Natural killer cell (primary cell): ENCODE measurements at regions not wholly inside any gene's neighbourhood (a gene's known extent, or its start where the extent isn't known, plus 50 kb on each side); places are given as distances from the start of the nearest gene placed in this dataset.

Experiments used
- ATAC-seq, 3 donors: fragments of 150-1000 bp in 2 of 3; fragments of 200-7000 bp in 1 of 3; cut with Tn5 transposase; 1 replicate in 1 of 3; 2 replicates in 2 of 3; pipeline ENCODE4 v1.10.0; 2021; ENCODE audit warnings: mild to moderate bottlenecking in 2 of 3, moderate library complexity in 2 of 3
- DNase-seq, 2 donors: peaks; one replicate each; pipeline versions ENCODE4 v3.0.0 to v3.0.0-alpha.2; 2013 to 2021; ENCODE audit warnings: mixed read lengths in 1 of 2
- H3K27ac ChIP-seq: one replicate; pipeline ENCODE4 v1.5.1; 2013; ENCODE audit warnings: mild to moderate bottlenecking, low read length
- H3K27me3 ChIP-seq: one replicate; pipeline ENCODE4 v1.6.1; 2013; ENCODE audit warnings: low read length; ENCODE audit not compliant: control insufficient read depth, insufficient read depth
- H3K36me3 ChIP-seq: one replicate; pipeline ENCODE4 v1.6.1; 2013; ENCODE audit warnings: low read length; ENCODE audit not compliant: control insufficient read depth, insufficient read depth
- H3K4me1 ChIP-seq: one replicate; pipeline ENCODE4 v1.6.1; 2013; ENCODE audit warnings: low read length; ENCODE audit not compliant: control insufficient read depth, insufficient read depth
- H3K4me3 ChIP-seq: one replicate; pipeline ENCODE4 v1.5.1; 2013; ENCODE audit warnings: low read length
- H3K9me3 ChIP-seq: one replicate; pipeline ENCODE4 v1.6.1; 2013; ENCODE audit warnings: low read length; ENCODE audit not compliant: control insufficient read depth, insufficient read depth
- H3K27ac Mint-ChIP-seq, 2 donors: one replicate each; pipeline ENCODE4 v1.8.0; 2022; ENCODE audit warnings: mild to moderate bottlenecking in 2 of 2, mixed read lengths in 2 of 2, moderate library complexity in 1 of 2
- H3K27me3 Mint-ChIP-seq, 2 donors: one replicate each; pipeline ENCODE4 v1.8.0; 2022; ENCODE audit warnings: low read depth in 2 of 2, mixed read lengths in 2 of 2
- H3K36me3 Mint-ChIP-seq: one replicate; pipeline ENCODE4 v1.8.0; 2022; ENCODE audit warnings: mixed read lengths
- H3K4me1 Mint-ChIP-seq, 2 donors: one replicate each; pipeline ENCODE4 v1.8.0; 2022; ENCODE audit warnings: mixed read lengths in 2 of 2
- H3K4me3 Mint-ChIP-seq: one replicate; pipeline ENCODE4 v1.8.0; 2022; ENCODE audit warnings: mild to moderate bottlenecking, moderate library complexity, mixed read lengths
- H3K9me3 Mint-ChIP-seq, 2 donors: one replicate each; pipeline ENCODE4 v1.8.0; 2022; ENCODE audit warnings: mixed read lengths in 2 of 2
- WGBS: methylation state at CpG from one replicate; pipeline ENCODE4 v1.1.7; 2013; ENCODE audit warnings: missing lambda C conversion rate; ENCODE audit not compliant: insufficient coverage; 5-methylcytosine and 5-hydroxymethylcytosine counted together
- intact Hi-C: fragments of 100-400 bp; cut with micrococcal nuclease; formaldehyde crosslinking; loops from one replicate; pipeline ENCODE4 v1.14.2; 2022
- TF ChIP-seq, protein P1 (sequence below): fragments of 200-600 bp; IDR thresholded peaks from one replicate; pipeline ENCODE4 v1.8.0; 2022; ENCODE audit warnings: antibody characterized with exemption

DNA sequence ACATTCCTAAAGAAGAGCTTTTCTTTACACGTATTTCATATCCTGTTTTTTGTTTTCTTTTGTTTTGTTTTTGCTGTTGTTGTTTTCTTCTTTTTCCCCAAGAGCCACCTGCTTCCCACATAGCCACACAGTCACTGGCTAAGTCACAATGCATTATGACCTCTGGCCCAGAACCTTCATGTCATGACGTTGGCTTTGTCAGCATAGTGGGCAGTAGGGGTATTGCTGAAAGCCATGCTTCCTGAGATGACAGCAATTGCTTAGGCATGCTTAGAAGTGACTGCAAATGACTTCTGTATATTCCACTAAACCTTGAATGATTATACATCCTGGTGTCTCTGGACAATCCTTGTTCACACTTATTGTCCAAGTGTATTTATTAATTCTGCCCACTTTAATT is 375.8 kb downstream of the TAF11L14 start:
- H3K36me3 ChIP-seq: no peaks in the 10 kb centered on the region
- TF ChIP-seq, protein P1, sequence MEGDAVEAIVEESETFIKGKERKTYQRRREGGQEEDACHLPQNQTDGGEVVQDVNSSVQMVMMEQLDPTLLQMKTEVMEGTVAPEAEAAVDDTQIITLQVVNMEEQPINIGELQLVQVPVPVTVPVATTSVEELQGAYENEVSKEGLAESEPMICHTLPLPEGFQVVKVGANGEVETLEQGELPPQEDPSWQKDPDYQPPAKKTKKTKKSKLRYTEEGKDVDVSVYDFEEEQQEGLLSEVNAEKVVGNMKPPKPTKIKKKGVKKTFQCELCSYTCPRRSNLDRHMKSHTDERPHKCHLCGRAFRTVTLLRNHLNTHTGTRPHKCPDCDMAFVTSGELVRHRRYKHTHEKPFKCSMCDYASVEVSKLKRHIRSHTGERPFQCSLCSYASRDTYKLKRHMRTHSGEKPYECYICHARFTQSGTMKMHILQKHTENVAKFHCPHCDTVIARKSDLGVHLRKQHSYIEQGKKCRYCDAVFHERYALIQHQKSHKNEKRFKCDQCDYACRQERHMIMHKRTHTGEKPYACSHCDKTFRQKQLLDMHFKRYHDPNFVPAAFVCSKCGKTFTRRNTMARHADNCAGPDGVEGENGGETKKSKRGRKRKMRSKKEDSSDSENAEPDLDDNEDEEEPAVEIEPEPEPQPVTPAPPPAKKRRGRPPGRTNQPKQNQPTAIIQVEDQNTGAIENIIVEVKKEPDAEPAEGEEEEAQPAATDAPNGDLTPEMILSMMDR: no peak
- H3K9me3 ChIP-seq: peaks cover 2% of the 10 kb centered on the region
- H3K4me1 Mint-ChIP-seq: no peaks in the 10 kb centered on the region
- WGBS: 73% methylated on average over 1 of the region's 2 CpGs
- H3K4me1 ChIP-seq: no peaks in the 10 kb centered on the region
- no peaks in the 10 kb centered on the region for H3K27me3 Mint-ChIP-seq
- H3K9me3 Mint-ChIP-seq: peaks cover 7 to 17% of the 10 kb centered on the region in 2 donors
- intact Hi-C loops: no loop called here
- no peak overlapping the region for H3K27ac ChIP-seq
- no peak overlapping the region for H3K4me3 Mint-ChIP-seq
- no peak for ATAC-seq
- no peak for DNase-seq
- H3K36me3 Mint-ChIP-seq: no peaks in the 10 kb centered on the region
- H3K4me3 ChIP-seq: no peak overlapping the region
- H3K27me3 ChIP-seq: no peaks in the 10 kb centered on the region
- H3K27ac Mint-ChIP-seq: no peak overlapping the region

DNA sequence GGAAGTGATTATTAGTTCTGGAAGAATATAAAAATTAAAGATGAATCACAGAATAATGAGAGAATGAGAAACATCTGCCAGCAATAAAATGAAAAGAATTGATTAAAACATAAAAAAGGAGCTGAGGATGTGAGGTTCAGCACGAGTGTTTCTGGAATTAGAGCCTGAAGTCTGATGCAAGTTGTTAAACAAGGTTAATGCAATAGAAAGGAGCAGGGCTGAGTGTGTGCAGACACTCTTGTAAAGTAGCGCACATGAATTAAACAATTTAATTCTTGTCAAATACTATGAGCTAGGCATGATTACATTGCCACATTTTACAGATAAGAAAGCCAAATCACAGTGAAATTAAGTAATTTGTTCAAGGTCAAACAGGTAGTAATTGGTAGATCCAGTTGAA is 384.2 kb downstream of the TAF11L14 start:
- Histone ChIP-seq H3K4me3 (no peak overlapping the region), H3K27ac (no peak overlapping the region), H3K27me3 (no peaks in the 10 kb centered on the region), H3K9me3 (no peaks in the 10 kb centered on the region), H3K36me3 (no peaks in the 10 kb centered on the region), H3K4me1 (no peaks in the 10 kb centered on the region)
- no peaks in the 10 kb centered on the region for H3K4me1 Mint-ChIP-seq
- DNase-seq (no peak), ATAC-seq (no peak)
- no peaks in the 10 kb centered on the region for H3K27me3 Mint-ChIP-seq
- no peak overlapping the region for H3K27ac Mint-ChIP-seq
- peaks cover 8 to 18% of the 10 kb centered on the region in 2 donors for H3K9me3 Mint-ChIP-seq
- TF ChIP-seq, protein P1: no peak
- peaks cover 8% of the 10 kb centered on the region for H3K36me3 Mint-ChIP-seq
- H3K4me3 Mint-ChIP-seq: no peak overlapping the region
- intact Hi-C loops: no loop called here
- 79% methylated on average over 2 of the region's 2 CpGs for WGBS

GRCh38 chr5:18023275-18023674 is 389.0 kb downstream of the TAF11L14 start:
- H3K9me3 Mint-ChIP-seq: peaks cover 11 to 19% of the 10 kb centered on the region in 2 donors
- Histone ChIP-seq H3K36me3 (no peaks in the 10 kb centered on the region), H3K27ac (no peak overlapping the region), H3K27me3 (no peaks in the 10 kb centered on the region), H3K4me1 (no peaks in the 10 kb centered on the region), H3K4me3 (no peak overlapping the region), H3K9me3 (no peaks in the 10 kb centered on the region)
- no peaks in the 10 kb centered on the region for H3K4me1 Mint-ChIP-seq
- TF ChIP-seq, protein P1: no peak
- WGBS: 75% methylated on average over 2 of the region's 2 CpGs
- H3K27ac Mint-ChIP-seq: no peak overlapping the region
- no peak overlapping the region for H3K4me3 Mint-ChIP-seq
- ATAC-seq (no peak), DNase-seq (no peak)
- intact Hi-C loops: no loop called here
- H3K36me3 Mint-ChIP-seq: peaks cover 8% of the 10 kb centered on the region
- H3K27me3 Mint-ChIP-seq: no peaks in the 10 kb centered on the region

DNA sequence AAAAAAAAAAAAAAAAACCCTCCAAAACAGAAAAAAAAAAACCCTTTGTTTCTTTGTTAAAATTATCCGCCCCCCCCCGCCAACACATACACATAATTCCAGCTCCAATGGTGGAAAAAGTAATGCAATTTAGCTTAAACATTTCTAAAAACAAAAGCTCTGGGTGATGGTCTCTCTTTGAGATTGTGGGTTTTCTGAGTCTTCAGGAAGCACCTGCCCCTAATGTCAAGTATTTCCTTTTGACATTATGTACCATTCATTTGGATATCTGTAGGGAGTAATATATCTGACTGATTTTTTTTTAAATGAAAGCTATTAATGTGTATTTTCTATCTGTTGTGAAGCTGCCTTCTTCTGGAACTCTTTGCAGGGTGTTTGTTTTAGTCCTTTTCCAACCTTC is 389.7 kb downstream of the TAF11L14 start:
- ATAC-seq: no peak
- peaks cover 8% of the 10 kb centered on the region for H3K36me3 Mint-ChIP-seq
- Histone ChIP-seq H3K27ac (no peak overlapping the region), H3K9me3 (no peaks in the 10 kb centered on the region), H3K4me1 (no peaks in the 10 kb centered on the region), H3K27me3 (no peaks in the 10 kb centered on the region), H3K36me3 (no peaks in the 10 kb centered on the region), H3K4me3 (no peak overlapping the region)
- TF ChIP-seq, protein P1: no peak
- no peak overlapping the region for H3K27ac Mint-ChIP-seq
- no peaks in the 10 kb centered on the region for H3K4me1 Mint-ChIP-seq
- no peak for DNase-seq
- H3K9me3 Mint-ChIP-seq: peaks cover 9 to 19% of the 10 kb centered on the region in 2 donors
- intact Hi-C loops: no loop called here
- WGBS: no CpG with 5 or more reads among the region's 2 CpGs
- no peaks in the 10 kb centered on the region for H3K27me3 Mint-ChIP-seq
- H3K4me3 Mint-ChIP-seq: no peak overlapping the region
